22Rv1 (cell line): ENCODE measurements at regions not wholly inside any gene's neighbourhood (a gene's known extent, or its start where the extent isn't known, plus 50 kb on each side); places are given as distances from the start of the nearest gene placed in this dataset.

Experiments used
- ZFX ChIP-seq: fragments of 450-650 bp; IDR thresholded peaks from 2 replicates; pipeline ENCODE4 v1.6.1; 2017; ENCODE audit warnings: antibody characterized with exemption, borderline replicate concordance
- TF ChIP-seq, protein P1 (sequence below): fragments of 450-650 bp; IDR thresholded peaks from 2 replicates; pipeline ENCODE4 v1.5.1; 2017; ENCODE audit warnings: mild to moderate bottlenecking

DNA sequence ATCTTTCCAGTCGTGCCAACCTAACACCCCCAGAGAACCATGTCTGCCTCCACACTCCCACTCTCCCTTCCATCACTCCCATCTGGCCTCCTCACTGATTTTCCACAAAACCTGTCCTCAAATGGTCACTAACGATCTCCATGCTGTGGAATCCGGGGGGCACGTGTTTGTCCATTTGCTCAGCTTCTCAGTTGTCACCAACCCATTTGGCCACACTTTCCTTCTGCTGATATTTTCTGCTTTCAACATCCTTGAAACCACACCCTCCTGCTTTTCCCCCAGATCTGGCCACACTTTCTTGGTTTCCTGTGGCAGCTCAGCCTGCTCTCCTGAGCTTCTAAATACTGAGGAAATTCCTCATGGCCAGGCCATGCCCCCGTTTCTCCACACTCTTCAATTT, 257.2 kb upstream of the NSMCE3 start:
- TF ChIP-seq, protein P1, sequence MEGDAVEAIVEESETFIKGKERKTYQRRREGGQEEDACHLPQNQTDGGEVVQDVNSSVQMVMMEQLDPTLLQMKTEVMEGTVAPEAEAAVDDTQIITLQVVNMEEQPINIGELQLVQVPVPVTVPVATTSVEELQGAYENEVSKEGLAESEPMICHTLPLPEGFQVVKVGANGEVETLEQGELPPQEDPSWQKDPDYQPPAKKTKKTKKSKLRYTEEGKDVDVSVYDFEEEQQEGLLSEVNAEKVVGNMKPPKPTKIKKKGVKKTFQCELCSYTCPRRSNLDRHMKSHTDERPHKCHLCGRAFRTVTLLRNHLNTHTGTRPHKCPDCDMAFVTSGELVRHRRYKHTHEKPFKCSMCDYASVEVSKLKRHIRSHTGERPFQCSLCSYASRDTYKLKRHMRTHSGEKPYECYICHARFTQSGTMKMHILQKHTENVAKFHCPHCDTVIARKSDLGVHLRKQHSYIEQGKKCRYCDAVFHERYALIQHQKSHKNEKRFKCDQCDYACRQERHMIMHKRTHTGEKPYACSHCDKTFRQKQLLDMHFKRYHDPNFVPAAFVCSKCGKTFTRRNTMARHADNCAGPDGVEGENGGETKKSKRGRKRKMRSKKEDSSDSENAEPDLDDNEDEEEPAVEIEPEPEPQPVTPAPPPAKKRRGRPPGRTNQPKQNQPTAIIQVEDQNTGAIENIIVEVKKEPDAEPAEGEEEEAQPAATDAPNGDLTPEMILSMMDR = no peak
- no peak for TF ChIP-seq ZFX
